ENCODE measurements at regions not wholly inside any gene's neighbourhood (a gene's known extent, or its start where the extent isn't known, plus 50 kb on each side); places are given as distances from the start of the nearest gene placed in this dataset.

DNA sequence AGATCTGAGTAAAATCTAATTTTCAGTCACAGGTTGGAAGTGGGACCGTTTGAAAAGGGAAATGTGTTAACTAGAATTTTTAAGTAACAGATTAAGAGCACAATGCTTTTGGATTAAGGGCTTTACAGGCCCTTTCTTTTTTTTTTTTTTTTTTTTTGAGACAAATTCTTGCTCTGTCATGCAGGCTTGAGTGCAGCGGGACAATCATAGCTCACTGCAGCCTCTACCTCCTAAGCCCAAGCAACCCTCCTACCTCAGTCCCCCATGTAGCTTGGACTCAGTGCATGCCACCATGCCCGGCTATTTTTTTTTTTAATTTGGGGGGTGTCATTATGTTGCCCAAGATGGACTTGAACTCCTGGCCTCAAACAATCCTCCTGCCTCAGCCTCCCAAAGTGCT, 363.7 kb downstream of the LIG4 start:
- no peak for DNase-seq

DNA sequence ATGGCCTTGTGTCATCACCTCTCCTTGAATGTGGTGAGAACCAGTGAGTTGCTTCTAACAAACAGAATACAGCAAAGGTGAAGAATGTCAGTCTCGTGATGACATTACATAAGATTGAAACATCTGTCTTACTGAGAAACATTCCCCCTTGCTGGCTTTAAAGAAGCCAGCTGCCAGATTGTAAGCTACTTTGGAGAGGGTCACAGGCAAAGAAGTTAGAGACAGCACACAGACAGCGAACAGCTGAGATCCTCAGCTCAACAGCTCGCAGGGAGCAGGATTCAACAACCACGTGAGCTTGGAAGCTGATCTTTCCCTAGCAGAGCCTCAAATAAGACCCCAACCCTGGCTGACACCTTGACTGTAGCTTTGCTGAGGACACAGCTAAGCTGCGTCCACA, 367.9 kb downstream of the LIG4 start:
- DNase-seq, result no peak

DNA sequence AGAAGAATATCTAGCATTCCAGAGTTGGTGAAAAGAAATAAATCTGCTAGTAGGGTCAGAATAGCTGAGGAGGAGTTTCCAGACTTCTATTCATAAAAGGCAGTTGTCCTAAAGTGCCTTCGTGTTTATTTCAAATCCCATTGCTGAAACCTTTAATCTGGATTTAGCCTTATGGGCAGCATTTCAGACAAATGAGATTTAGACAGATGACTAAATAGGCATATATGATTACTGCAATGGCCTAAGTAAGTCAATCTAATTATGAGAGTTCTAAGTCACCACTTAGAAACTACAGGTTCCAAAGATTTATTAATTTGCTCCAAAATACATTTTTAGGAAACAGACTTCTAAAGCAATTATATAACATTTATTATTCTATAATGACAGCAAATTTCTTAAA, 368.7 kb downstream of the LIG4 start:
- DNase-seq, result no peak

DNA sequence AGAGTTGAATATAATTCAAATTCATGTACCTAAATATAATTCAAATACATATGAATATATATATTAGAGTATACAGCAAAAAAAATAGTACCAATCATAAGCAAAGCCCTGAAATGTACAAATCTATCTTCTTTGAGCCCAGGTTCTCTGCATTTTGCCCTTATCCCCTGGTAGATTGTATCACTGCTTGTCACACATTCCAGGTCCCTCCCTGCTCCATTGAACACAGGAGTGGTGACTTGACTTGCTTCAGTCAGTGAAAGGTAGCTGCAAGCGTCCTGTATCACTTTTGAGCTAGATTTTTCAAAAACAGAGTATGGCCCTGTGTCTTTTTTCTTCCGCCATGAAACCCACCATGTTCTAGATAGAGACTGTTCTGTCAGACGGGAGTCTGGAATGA, 369.4 kb downstream of the LIG4 start:
- DNase-seq, result no peak

DNA sequence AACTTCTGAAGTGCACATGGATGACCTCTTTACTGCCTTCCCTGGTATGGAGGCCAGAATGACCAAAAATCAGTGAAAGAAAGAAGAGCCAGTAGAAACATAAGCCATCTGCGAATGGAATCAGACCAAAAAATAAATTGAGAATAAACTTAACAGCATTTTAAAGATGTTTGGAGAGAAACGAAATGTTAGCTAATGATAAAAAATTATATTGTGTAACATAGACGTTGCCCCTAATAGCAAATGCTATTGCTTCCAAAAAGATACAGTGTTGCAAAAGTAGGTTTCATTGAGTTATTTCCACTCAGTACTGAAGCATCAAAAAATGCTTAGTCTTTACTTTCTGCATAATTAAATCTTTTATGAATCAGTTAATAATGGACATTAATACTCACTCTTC, 371.7 kb downstream of the LIG4 start:
- no peak for DNase-seq

DNA sequence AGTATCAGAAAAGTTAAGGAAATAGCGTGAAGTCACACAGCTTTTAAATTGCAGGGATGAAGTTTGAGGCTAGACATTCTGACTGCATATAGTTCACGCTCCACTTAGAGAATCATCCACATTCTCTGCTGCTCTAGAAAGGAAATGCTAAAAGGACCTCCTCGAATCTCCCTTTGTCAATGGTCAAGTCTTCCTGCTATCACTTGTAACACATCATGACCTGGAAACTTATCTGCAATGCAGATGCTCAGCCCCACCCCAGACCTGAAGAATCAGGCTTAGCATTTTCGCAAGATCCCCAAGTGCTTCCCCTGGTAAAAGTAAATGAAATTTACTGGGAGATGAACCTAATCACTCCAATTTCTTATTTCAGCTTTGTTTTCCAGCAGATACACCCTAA, 372.1 kb downstream of the LIG4 start:
- no peak for DNase-seq

DNA sequence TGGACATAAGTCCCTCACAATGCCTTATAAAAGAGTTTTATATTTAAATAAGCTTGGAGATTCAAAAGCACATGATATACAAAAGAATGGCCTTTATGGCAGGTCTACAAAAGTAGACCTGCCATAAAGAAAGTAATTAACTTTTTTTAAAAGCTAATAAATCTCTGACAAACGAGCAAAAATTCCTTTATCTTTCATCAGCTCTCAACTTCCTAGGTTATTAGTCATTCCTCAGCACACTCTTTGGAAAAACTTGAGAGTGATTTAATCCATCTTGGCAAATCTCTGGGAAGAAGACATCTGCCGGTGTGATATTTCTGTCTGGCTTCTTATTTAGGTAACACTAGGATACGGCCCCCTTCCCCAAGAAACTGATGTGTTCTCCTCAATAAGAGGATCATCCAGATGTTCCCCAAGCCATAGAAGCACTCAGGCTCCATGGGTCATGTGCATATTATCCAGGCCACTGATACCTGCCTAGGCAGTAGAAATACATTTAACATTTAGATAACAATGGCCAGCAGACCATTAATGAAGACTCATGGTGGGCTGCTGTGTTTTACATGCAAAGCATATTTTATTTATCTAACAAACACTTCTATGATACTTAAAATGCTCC, 372.7 kb downstream of the LIG4 start:
- DNase-seq, result no peak

DNA sequence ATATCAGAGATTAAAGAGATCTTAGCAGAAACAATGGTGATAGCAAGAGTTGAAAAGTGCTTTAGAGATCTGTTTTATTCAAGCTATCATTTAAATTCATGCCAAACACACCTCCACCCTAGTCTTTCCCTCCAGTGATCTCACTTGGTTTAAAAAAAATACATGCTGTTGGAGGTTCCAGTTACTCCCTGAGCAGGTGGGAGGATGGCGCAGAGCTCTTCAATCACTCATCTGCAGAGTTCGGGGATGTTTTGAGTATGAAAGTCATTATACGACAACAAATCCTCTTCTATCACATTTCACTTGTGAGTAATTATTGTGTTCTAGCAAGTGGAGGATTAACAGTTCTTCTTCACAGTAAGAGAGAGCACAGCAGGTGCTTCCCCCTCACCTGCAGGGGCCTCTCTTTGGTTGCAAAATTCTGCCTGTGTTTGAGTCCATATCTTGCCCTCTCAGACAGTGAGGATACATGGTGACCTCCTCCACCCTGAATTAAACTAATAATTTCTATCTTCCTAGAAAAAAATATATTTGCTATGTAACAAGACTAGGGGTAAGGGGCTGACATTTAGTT, 376.7 kb downstream of the LIG4 start:
- DNase-seq, result no peak

DNA sequence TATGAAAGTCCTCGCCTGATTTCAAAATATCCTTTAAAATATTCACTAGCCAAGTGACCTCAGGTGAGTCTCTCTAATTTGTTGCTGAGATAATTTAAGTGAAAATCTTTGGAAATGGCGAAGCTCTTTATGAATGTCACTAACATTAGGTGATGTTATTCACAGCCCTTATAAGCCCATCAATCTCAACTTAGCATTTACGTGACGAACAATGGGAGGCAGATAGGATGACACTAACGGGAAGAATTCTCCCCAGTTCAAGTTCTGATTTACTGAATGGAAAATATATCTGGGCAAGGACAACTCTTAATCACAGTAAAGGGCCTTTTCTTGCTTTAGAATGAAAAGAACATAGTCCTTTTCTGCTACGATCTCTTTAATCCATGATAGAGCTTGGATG, 378.7 kb downstream of the LIG4 start:
- DNase-seq, result no peak

DNA sequence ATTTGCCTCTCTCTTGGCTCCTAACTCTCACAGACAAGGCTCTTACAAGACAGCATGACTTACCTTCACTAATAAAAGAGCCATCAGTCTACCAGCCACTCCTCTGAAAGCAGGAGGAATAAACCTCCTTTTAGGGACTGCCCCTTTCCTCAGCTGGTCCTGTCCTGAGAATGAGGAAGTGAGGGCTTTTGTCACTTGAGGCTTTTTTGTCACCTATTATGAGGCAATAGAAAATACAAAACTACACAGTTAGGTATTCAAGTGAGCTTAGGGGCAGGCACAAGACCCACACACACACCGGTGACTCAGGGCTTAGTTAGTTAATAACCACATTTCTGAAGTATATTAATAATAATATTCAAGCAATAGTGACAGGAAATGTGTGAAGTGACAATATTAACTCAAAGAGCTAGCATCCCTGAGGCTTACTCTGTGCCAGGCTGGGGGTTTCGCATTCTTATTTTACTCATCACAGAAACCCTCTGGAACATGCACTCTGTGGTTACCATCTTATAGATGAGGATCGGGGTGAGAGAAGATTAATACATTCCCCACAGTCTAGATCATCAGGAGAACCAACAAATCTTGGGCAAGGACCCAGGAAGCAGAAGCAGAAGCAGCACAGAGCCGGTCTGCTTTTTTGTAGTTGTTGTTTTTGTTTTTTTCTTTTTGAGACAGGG, 379.9 kb downstream of the LIG4 start:
- no peak for DNase-seq

DNA sequence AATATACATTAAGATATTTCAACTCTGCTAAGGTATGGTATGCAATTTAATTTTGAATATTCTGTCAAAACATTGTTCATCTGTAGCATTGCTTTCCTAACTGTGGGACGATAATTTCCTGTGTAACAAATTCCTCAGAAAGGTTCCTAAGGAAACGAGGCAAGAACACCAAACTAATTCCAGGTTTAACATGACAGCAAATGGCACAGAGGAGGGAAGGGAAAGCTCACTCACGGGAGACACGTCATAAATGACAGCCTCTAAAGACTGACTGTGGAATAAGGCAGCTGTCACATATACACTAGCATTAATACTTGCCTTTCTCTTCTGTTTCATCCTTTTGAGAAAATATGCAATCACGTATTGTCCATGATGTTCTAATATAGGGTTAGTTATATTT, 380.6 kb downstream of the LIG4 start:
- DNase-seq, result no peak

DNA sequence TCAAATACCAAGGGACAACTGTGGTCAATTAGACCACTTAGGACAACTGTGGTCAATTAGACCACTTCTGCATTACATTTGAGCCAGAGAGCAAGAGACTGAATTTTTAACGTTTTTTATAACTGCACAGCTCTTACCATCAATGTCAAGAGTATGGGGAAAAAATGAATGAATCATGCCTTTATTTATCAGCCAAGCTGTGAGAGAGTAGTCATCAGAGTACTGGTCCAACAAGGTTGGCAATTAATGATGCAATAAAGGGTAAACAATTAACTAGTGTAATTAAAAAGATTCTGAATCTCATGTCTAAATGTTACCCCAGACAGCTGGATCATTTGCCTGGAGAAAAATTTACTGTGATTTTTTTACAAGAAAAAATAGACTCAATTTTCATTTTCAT, 381.1 kb downstream of the LIG4 start:
- no peak for DNase-seq

DNA sequence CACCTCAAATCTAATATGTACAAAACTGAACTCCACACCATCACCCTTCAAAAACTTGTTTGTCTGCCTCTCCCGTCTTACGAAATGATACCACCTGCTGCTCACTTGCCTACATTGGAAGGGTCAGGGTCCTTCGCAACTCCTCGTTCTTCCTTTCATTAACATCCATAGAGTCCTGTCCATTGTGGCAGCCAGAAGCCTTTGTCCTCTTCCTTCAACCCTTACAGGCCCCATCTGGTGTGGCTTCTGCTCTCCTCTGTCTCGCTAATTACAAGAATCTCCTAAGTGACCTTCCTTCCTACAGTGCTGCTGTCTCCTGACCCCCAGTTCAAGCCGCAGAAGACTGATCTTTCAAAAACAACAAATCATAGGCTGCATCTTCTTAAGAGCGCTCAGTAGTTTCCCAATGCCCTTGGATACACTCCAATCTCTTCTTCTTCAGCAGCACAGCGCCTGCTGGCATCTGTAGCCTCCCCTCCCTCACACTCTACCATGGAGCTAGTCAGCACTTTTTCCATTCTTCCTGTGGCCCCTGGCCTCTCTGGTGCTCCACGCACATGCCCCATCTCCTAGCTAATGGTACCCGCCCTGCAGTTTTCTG, 382.7 kb downstream of the LIG4 start:
- DNase-seq, result no peak

DNA sequence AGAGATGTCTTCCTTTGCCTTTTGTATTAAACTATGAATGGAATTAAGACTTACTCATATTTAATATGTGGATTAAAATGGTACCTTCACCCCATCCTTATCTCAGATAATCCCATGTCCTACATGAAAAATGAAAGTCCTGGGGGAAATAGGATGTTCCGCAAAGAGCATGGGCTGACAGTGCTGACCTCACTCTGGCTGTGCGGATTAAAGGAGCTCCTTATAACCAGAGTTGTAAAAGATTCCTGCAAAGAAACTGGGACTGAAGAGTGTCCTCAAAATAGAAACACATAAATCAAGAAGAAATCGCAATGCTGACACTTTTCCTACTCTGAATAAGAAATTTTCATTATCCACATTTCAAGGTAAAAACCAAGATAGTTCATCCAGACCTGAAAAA, 384.5 kb downstream of the LIG4 start:
- no peak for DNase-seq

DNA sequence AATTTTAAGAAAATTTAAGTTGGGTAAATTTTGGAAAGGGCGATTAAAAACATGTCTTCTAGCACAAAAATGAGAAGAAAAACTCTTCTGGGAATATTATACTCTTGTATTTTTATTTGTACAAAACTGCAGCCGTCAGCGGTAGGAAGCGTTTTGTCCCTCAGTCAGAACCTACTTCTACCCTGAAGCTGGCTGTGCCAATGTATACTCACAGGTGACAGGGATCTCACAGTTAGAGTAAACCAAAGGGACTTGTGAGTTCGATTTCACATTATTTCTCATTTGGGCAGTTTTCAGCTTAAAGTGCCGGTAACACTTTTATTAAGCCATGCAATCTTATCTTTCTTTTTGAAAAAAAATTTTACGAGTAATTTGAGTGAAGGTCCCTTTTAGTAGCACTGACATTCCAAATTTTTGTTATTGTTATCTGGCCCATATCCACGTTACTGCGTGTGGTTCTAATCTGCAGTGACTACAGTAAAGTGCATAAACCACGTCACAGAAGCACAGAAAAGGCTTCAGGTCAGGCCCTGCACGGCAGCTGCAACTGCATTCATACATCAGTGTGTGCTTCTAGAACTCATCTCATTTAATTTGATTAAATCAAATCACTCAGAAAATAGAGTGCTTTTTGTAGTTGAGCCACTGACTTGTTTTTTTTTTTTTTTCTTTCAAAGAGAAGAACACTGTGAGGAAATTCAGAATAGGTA, 387.3 kb downstream of the LIG4 start:
- DNase-seq, result no peak

DNA sequence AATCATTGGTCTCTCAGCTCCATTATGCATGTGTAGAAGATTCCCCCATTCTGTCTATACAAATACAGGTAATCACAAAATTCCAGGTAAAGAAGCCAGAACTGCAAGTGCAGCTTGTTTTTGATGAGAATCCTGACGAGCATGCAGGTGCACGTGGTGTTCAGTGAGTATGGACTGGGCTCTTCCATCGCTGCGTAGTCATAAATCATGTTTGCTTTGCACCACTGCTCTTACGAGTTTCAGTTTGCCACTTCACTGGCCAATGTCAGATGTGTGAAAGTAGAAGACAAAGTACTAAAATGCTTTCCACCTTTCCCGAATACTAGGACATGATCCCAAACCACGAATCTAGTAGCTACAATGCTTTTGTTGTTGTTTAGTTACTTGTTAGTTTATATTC, 390.7 kb downstream of the LIG4 start:
- no peak for DNase-seq

DNA sequence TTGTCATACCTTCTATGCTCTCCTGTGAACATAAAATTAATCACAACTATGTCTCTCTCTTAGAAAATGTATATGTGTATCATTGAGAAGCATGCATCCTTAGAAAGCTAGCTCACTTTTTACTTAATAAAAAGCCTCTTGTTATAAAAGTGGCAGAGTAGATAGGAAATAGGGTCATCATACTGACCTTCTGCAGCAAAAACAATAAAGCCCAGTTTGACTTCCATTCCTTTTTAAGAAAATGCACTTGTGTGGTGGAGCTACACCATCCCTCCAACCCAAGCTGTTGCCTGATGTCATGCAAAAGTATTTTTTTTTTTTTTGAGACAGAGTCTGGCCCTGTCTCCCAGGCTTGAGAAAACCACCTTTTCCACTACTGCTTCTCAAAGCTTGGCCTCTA, 393.3 kb downstream of the LIG4 start:
- no peak for DNase-seq

DNA sequence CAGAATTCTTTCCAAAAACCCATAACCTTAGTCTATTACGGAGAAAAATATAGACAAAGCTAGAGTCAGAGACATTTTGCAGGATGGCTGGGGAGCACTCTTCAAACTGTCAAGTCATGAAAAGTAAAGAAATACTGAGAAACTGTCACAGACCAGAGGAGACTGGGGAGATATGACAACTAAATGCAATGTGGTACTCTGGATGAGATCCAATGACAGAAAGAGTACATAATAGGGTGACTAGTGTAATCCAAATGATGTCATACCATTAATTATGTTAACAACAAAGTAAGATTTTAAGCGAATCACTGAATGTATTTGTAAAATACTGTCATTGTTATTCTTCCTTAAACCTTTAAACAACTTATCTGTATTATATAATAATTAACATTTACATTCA, 393.8 kb downstream of the LIG4 start:
- DNase-seq, result no peak

DNA sequence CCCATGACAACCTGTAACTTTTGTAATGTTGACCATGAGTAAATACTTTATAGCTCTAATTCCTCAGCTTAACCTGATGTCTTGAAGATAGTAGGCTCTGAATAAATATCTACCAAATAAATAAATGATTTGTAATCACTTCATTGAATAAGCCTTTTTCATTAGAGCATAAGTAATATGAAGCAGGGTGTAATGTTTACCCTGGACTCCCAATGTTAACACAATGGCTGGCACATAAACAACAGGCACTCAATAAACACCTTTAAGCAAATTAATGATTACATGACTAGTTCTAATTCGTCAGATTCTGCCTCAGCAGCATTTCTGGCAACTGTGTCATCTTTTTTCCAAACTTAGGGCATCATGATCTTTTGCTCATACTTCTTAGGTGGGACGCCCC, 396.3 kb downstream of the LIG4 start:
- no peak for DNase-seq

DNA sequence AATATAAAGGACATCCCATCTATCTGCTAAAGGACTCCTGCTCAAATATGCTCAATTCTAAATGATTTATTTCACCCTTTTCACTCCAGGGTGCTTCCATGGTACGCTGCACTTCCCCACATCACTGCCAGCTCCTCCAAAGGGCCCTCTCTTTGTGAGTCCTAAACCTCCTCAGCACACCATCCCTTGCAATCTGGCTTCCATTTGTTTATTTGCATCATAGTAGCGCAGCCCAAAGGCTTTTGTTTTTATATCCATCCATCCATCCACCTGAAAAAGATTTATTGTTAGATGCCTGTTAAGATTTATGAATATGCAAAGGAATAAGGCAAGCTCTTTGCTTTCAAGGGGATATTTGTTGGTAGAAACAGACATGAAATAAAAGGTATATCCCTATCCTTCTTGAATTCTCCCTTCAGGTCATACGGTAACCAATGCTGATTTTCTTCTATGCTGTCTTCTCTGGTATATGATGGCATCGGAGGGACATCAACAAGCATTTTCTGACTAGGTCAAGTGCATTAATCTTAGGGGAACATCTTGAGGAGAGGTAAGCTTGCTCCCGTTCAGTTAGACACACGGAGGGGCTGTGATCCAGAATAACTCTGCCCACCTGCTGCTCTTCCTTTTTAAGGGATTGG, 397.6 kb downstream of the LIG4 start:
- DNase-seq, result no peak

DNA sequence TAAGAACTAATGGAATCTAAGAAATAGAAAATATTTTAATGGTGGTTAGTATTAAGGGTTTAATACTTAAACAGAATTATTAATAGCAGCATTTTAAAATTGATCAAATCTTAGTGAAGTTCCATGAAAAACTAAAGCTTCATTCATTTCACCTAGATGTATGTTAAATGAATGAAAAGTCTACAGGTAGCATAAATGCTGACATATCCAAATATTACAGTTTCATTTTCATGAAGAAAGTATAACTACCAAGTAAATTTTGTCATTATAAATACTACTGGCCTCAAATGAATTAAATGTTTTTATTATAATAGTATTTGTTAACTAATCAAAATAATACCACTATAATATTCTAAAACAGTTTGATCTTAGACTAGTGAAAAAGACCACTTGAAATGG, 403.3 kb downstream of the LIG4 start:
- no peak for DNase-seq

DNA sequence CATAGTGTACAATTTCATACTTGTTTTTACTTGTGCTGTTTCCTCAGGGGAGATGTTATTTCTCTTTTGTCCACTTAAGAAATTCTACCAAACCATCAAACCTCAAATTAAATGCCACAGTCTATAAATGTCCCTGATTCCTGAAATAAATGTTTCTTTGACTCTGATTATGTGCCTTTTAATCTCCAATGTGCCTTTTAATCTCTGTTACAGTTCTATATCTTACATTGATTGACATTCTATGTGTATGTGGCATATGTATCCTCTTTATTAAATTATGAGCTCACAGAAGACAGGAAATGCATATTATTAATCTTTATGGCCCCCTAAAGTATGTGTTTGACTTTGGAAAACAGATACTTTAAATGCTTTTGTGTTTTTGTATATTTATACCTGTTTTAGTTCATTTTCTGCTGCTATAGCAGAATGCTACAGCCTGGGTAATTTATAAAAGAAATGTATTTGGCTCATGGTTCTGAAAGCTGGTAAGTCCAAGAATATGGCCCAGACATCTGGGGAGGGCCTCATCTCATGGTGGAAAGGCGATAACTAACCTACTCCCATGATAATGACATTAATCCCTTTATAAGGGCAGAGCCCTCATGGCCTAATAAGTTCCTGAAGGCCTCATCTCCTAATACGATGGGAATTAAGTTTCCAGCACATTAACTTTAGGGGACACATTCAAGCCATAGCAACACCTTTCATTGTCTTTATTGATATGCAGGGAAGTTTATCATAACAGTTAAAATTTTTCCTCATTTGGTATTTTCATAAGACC, 403.9 kb downstream of the LIG4 start:
- DNase-seq, result no peak

DNA sequence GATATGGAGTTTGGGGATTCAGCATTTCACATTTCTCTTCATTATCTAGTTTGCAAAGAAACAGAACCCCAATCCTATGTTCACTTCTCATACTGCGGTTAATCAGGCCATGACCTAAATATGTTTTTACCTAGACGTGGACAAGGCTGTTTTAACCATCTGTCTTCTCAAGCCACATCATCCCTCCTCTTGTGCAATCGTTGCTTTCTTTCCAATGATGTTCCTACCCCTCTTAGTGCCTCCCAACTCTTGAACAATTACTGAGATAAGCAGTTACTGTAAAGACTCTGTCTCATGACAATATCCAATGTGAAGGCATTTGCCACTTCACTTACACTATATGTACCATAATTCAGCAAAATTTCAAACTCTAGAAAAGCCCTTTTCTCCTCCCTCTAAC, 406.2 kb downstream of the LIG4 start:
- DNase-seq, result no peak

All from stimulated activated CD4-positive, alpha-beta T cell treated with anti-CD3 and anti-CD28 coated beads, Interleukin-4, amount 100 ng/mL, for 24 hours (primary cell).